ENCODE measurements at regions not wholly inside any gene's neighbourhood (a gene's known extent, or its start where the extent isn't known, plus 50 kb on each side); places are given as distances from the start of the nearest gene placed in this dataset.

- TF ChIP-seq POLR2A (IDR thresholded peaks at IDR 0.05) (no peak), CTCF (IDR thresholded peaks at IDR 0.05 in 8 of 11, conservative IDR thresholded peaks at IDR 0.05 in 3 of 11) (no peak), POLR2AphosphoS5 (IDR thresholded peaks at IDR 0.05) (no peak)
These were observed 105.5 kb upstream of the LCORL start for GRCh38 chr4:18127030-18127429.
